IMR-90 (cell line): ENCODE measurements at regions not wholly inside any gene's neighbourhood (a gene's known extent, or its start where the extent isn't known, plus 50 kb on each side); places are given as distances from the start of the nearest gene placed in this dataset.

Experiments
- ATAC-seq: fragments of 200-7000 bp; cut with Tn5 transposase; 2 replicates; pipeline ENCODE4 v1.9.1; 2020; ENCODE audit warnings: low read depth, mild to moderate bottlenecking, moderate library complexity
- BruUV-seq: library from RNA; stranded (reverse); fragments of 400-500 nt; replicated peaks from 2 replicates; lab custom pipeline; 2021; lab: Mats Ljungman, UMichigan
- CTCF ChIA-PET: fragments of 300-600 bp; formaldehyde crosslinking; extraction: SDS; loops from one replicate; lab custom pipeline; 2021; ENCODE audit warnings: antibody characterized with exemption; lab: Yijun Ruan, JAX
- POLR2A ChIA-PET: fragments of 300-600 bp; sonication (Branson Sonifier 250); formaldehyde crosslinking; loops from one replicate; lab custom pipeline; 2022; ENCODE audit warnings: antibody characterized with exemption; ENCODE audit not compliant: unreplicated experiment; lab: Charles Lee
- DNase-seq: peaks from one replicate; pipeline ENCODE4 v3.0.0; 2013
- H2AFZ ChIP-seq: replicated peaks from 2 replicates; pipeline ENCODE3; 2013; ENCODE audit warnings: low read length, mild to moderate bottlenecking; ENCODE audit not compliant: poor library complexity
- H2AK5ac ChIP-seq: 2 replicates; pipeline ENCODE4 v1.6.1; 2013; ENCODE audit warnings: low read depth, low read length, inconsistent platforms
- H2AK9ac ChIP-seq: replicated peaks from 2 replicates; pipeline ENCODE3; 2013; ENCODE audit warnings: mild to moderate bottlenecking, low read depth, low read length, moderate library complexity; ENCODE audit not compliant: poor library complexity
- H2BK120ac ChIP-seq: 2 replicates; pipeline ENCODE4 v1.6.1; 2013; ENCODE audit warnings: low read depth, low read length, inconsistent platforms
- H2BK15ac ChIP-seq: 3 replicates; pipeline ENCODE4 v1.6.1; 2013; ENCODE audit warnings: low read depth, low read length, inconsistent platforms
- H2BK20ac ChIP-seq: 2 replicates; pipeline ENCODE4 v1.6.1; 2013; ENCODE audit warnings: low read depth, mild to moderate bottlenecking, inconsistent platforms, low read length, moderate library complexity
- H2BK5ac ChIP-seq: 2 replicates; pipeline ENCODE4 v1.6.1; 2013; ENCODE audit warnings: mild to moderate bottlenecking, low read depth, low read length, inconsistent platforms; ENCODE audit not compliant: poor library complexity, severe bottlenecking
- H3K14ac ChIP-seq: replicated peaks from 2 replicates; pipeline ENCODE4 v1.6.1; 2013; ENCODE audit warnings: low read depth, low read length, inconsistent platforms
- H3K18ac ChIP-seq: 2 replicates; pipeline ENCODE4 v1.6.1; 2013; ENCODE audit warnings: low read depth, low read length, control low read depth
- H3K23ac ChIP-seq: 2 replicates; pipeline ENCODE4 v1.6.1; 2013; ENCODE audit warnings: low read depth, low read length, inconsistent platforms
- H3K27ac ChIP-seq: 2 replicates; pipeline ENCODE4 v1.5.1; 2013; ENCODE audit warnings: mild to moderate bottlenecking, control low read depth, low read length; ENCODE audit not compliant: insufficient read depth
- H3K27me3 ChIP-seq: 2 replicates; pipeline ENCODE4 v1.6.1; 2013; ENCODE audit warnings: low read length; ENCODE audit not compliant: control insufficient read depth, insufficient read depth
- H3K36me3 ChIP-seq: 2 replicates; pipeline ENCODE4 v1.6.1; 2013; ENCODE audit warnings: low read length, mixed read lengths; ENCODE audit not compliant: control insufficient read depth, insufficient read depth
- H3K4ac ChIP-seq: 2 replicates; pipeline ENCODE4 v1.6.1; 2013; ENCODE audit warnings: low read depth, low read length, inconsistent platforms
- H3K4me1 ChIP-seq: 2 replicates; pipeline ENCODE4 v1.6.1; 2013; ENCODE audit warnings: low read length, mixed read lengths; ENCODE audit not compliant: control insufficient read depth, insufficient read depth
- H3K4me2 ChIP-seq: 2 replicates; pipeline ENCODE4 v1.6.1; 2013; ENCODE audit warnings: low read depth, mild to moderate bottlenecking, control low read depth, low read length, moderate library complexity
- H3K4me3 ChIP-seq: 2 replicates; pipeline ENCODE4 v1.5.1; 2013; ENCODE audit warnings: low read depth, mild to moderate bottlenecking, control low read depth, low read length, moderate library complexity; ENCODE audit not compliant: insufficient read depth
- H3K56ac ChIP-seq: 2 replicates; pipeline ENCODE4 v1.6.1; 2013; ENCODE audit warnings: low read length, inconsistent platforms; ENCODE audit not compliant: insufficient read depth; ENCODE audit errors: extremely low read depth
- H3K79me1 ChIP-seq, 2 experiments: 2 replicates each; pipeline ENCODE4 v1.6.1; 2013; ENCODE audit warnings: low read length in 2 of 2, inconsistent platforms in 1 of 2, low read depth in 1 of 2
- H3K9ac ChIP-seq: 2 replicates; pipeline ENCODE4 v1.6.1; 2013; ENCODE audit warnings: low read depth, low read length, control low read depth
- H3K9me1 ChIP-seq: 2 replicates; pipeline ENCODE4 v1.6.1; 2013; ENCODE audit warnings: low read length, inconsistent platforms; ENCODE audit not compliant: insufficient read depth
- H3K9me3 ChIP-seq: 2 replicates; pipeline ENCODE4 v1.6.1; 2013; ENCODE audit warnings: low read length; ENCODE audit not compliant: control insufficient read depth, insufficient read depth
- H4K20me1 ChIP-seq: 2 replicates; pipeline ENCODE4 v1.6.1; 2013; ENCODE audit warnings: low read length, inconsistent platforms; ENCODE audit not compliant: insufficient read depth
- H4K5ac ChIP-seq: 2 replicates; pipeline ENCODE4 v1.6.1; 2013; ENCODE audit warnings: mild to moderate bottlenecking, low read depth, low read length, control low read depth
- H4K8ac ChIP-seq, 2 experiments: 2 replicates each; pipeline ENCODE4 v1.6.1; 2013; ENCODE audit warnings: low read depth in 2 of 2, low read length in 2 of 2, control low read depth in 1 of 2, inconsistent platforms in 1 of 2
- H4K91ac ChIP-seq: 2 replicates; pipeline ENCODE4 v1.6.1; 2013; ENCODE audit warnings: low read depth, low read length, inconsistent platforms; ENCODE audit not compliant: insufficient read depth
- CEBPB ChIP-seq: IDR thresholded peaks from 2 replicates; pipeline ENCODE4 v1.6.1; 2012; ENCODE audit warnings: low read depth, low read length, improper control_type of control experiment
- FOS ChIP-seq: fragments of 150-350 bp; IDR thresholded peaks from 2 replicates; pipeline ENCODE4 v1.6.1; 2016; ENCODE audit warnings: low read depth, low read length
- MAFK ChIP-seq: IDR thresholded peaks from 2 replicates; pipeline ENCODE4 v1.6.1; 2012; ENCODE audit warnings: low read depth, low read length, improper control_type of control experiment
- NFE2L2 ChIP-seq: fragments of 150-350 bp; IDR thresholded peaks from 2 replicates; pipeline ENCODE4 v1.6.1; 2016; ENCODE audit warnings: low read depth, mild to moderate bottlenecking, low read length
- POLR2A ChIP-seq: IDR thresholded peaks from 2 replicates; pipeline ENCODE4 v1.6.1; 2012; ENCODE audit warnings: mild to moderate bottlenecking, low read depth, low read length
- RCOR1 ChIP-seq: IDR thresholded peaks from 2 replicates; pipeline ENCODE4 v1.6.1; 2012; ENCODE audit warnings: mild to moderate bottlenecking, low read length, improper control_type of control experiment; ENCODE audit not compliant: insufficient replicate concordance
- SMC3 ChIP-seq: fragments of 150-350 bp; IDR thresholded peaks from 2 replicates; pipeline ENCODE4 v1.6.1; 2016; ENCODE audit warnings: low read depth, mild to moderate bottlenecking, antibody characterized with exemption, low read length, moderate library complexity
- USF2 ChIP-seq: fragments of 150-350 bp; IDR thresholded peaks from 2 replicates; pipeline ENCODE4 v1.6.1; 2017; ENCODE audit warnings: mild to moderate bottlenecking, antibody characterized with exemption, low read length, low read depth
- WGBS, 2 experiments: methylation state at CpG; one replicate each; pipeline versions ENCODE4 v1.1.5 to v1.1.7; 2013; ENCODE audit warnings: missing lambda C conversion rate in 2 of 2; ENCODE audit not compliant: insufficient read length in 1 of 2; ENCODE audit errors: extremely low coverage in 2 of 2; 5-methylcytosine and 5-hydroxymethylcytosine counted together
- dilution Hi-C: fragments of 300-500 bp; cut with HindIII; formaldehyde crosslinking; loops from one replicate; pipeline ENCODE4 v1.14.3; 2018; ENCODE audit warnings: low sequenced_read_pairs; ENCODE audit not compliant: unreplicated experiment
- in situ Hi-C: fragments of 300-500 bp; cut with MboI; formaldehyde crosslinking; loops from 3 replicates; pipeline ENCODE4 v1.14.3; 2019; ENCODE audit warnings: low sequenced_read_pairs, inconsistent platforms, mixed read lengths
- intact Hi-C: fragments of 100-400 bp; cut with micrococcal nuclease; formaldehyde crosslinking; loops from 2 replicates; pipeline ENCODE4 v1.10.0; 2022

- H3K4ac ChIP-seq = no peak overlapping the region
- no peaks in the 10 kb centered on the region for H4K20me1 ChIP-seq
- no peak overlapping the region for H3K4me2 ChIP-seq
- peaks cover 3% of the 10 kb centered on the region; the same call in 1 of the 2 replicates for H3K27me3 ChIP-seq
- ATAC-seq = no peak
- no peaks in the 10 kb centered on the region for H3K9me3 ChIP-seq
- no peaks in the 10 kb centered on the region for H3K36me3 ChIP-seq
- no peak overlapping the region for H3K4me3 ChIP-seq
- no peak overlapping the region for H3K9ac ChIP-seq
- H3K14ac ChIP-seq = no peak overlapping the region
- no peak overlapping the region for H4K91ac ChIP-seq
- H3K18ac ChIP-seq = no peak overlapping the region
- POLR2A ChIA-PET = no interaction called here
- H3K56ac ChIP-seq = no peak overlapping the region
- no peak overlapping the region for H2BK15ac ChIP-seq
- CTCF ChIA-PET = no interaction called here
- in situ Hi-C loops (no loop called here), intact Hi-C loops (no loop called here), dilution Hi-C loops (no loop called here)
- no peaks in the 10 kb centered on the region for H3K4me1 ChIP-seq
- no TSS peak for BruUV-seq
- no peak overlapping the region for H2AK9ac ChIP-seq
- DNase-seq = no peak
- no peak overlapping the region for H2BK5ac ChIP-seq
- no peak overlapping the region for H4K8ac ChIP-seq
- H2AK5ac ChIP-seq = no peak overlapping the region
- no peak overlapping the region for H2BK120ac ChIP-seq
- H3K79me1 ChIP-seq = no peaks in the 10 kb centered on the region
- no peak overlapping the region for H2AFZ ChIP-seq
- no peak overlapping the region for H4K5ac ChIP-seq
- TF ChIP-seq NFE2L2 (no peak), USF2 (no peak), SMC3 (no peak), RCOR1 (no peak), FOS (no peak), MAFK (no peak), CEBPB (no peak), POLR2A (no peak)
- no peaks in the 10 kb centered on the region for H3K9me1 ChIP-seq
- no peak overlapping the region for H2BK20ac ChIP-seq
- WGBS, 2 experiments = no CpG with 5 or more reads among the region's 3 CpGs
- no peak overlapping the region for H3K27ac ChIP-seq
- H3K23ac ChIP-seq = no peak overlapping the region
These were observed 600.8 kb upstream of the DAB2 start for GRCh38 chr5:40025586-40025985.
